Neuronal stem cell (in vitro differentiated cells): ENCODE measurements at regions not wholly inside any gene's neighbourhood (a gene's known extent, or its start where the extent isn't known, plus 50 kb on each side); places are given as distances from the start of the nearest gene placed in this dataset.

ENCODE experiments used
- DNase-seq: peaks from one replicate; pipeline ENCODE4 v3.0.0-alpha.2; 2013; ENCODE audit warnings: low spot score
- H2AFZ ChIP-seq: one replicate; pipeline ENCODE4 v1.6.1; 2013; ENCODE audit warnings: mild to moderate bottlenecking, low read length, inconsistent platforms
- H2AK5ac ChIP-seq: 2 replicates; pipeline ENCODE4 v1.6.1; 2013; ENCODE audit warnings: low read depth, mild to moderate bottlenecking, inconsistent platforms, low read length, moderate library complexity, mixed read lengths
- H2BK120ac ChIP-seq: 2 replicates; pipeline ENCODE4 v1.6.1; 2013; ENCODE audit warnings: low read depth, mild to moderate bottlenecking, inconsistent platforms, low read length, moderate library complexity, mixed read lengths
- H2BK12ac ChIP-seq: one replicate; pipeline ENCODE4 v1.6.1; 2013; ENCODE audit warnings: low read length, inconsistent platforms
- H2BK15ac ChIP-seq: 2 replicates; pipeline ENCODE4 v1.6.1; 2013; ENCODE audit warnings: mild to moderate bottlenecking, low read length, inconsistent platforms, mixed read lengths
- H2BK5ac ChIP-seq: one replicate; pipeline ENCODE4 v1.6.1; 2013; ENCODE audit warnings: inconsistent platforms, mild to moderate bottlenecking, low read length, moderate library complexity
- H3K14ac ChIP-seq: one replicate; pipeline ENCODE4 v1.6.1; 2013; ENCODE audit warnings: low read length, inconsistent platforms
- H3K18ac ChIP-seq: 2 replicates; pipeline ENCODE4 v1.6.1; 2013; ENCODE audit warnings: low read length, inconsistent platforms
- H3K23ac ChIP-seq: 2 replicates; pipeline ENCODE4 v1.6.1; 2013; ENCODE audit warnings: low read depth, mild to moderate bottlenecking, mixed read lengths, low read length, inconsistent platforms; ENCODE audit not compliant: poor library complexity
- H3K27ac ChIP-seq: replicated peaks from 3 replicates; pipeline ENCODE4 v1.5.1; 2013; ENCODE audit warnings: low read length, inconsistent platforms
- H3K27me3 ChIP-seq, 3 experiments: 2 replicates each; pipeline ENCODE4 v1.6.1; 2013; ENCODE audit warnings: low read length in 3 of 3, mild to moderate bottlenecking in 2 of 3, inconsistent platforms in 1 of 3, low read depth in 1 of 3, mixed read lengths in 1 of 3, moderate library complexity in 1 of 3; ENCODE audit not compliant: control insufficient read depth in 3 of 3, insufficient read depth in 3 of 3
- H3K36me3 ChIP-seq, 2 donors: replicated peaks in 1 of 2; 2 replicates each; pipeline ENCODE4 v1.6.1; 2013; ENCODE audit warnings: low read length in 2 of 2; ENCODE audit not compliant: control insufficient read depth in 2 of 2, insufficient read depth in 2 of 2
- H3K4ac ChIP-seq: 2 replicates; pipeline ENCODE4 v1.6.1; 2013; ENCODE audit warnings: inconsistent platforms, mild to moderate bottlenecking, low read length, moderate library complexity
- H3K4me1 ChIP-seq, 2 donors: 1 replicate in 1 of 2; 2 replicates in 1 of 2; pipeline ENCODE4 v1.6.1; 2013; ENCODE audit warnings: low read length in 2 of 2, low read depth in 1 of 2; ENCODE audit not compliant: control insufficient read depth in 2 of 2, insufficient read depth in 1 of 2
- H3K4me2 ChIP-seq: one replicate; pipeline ENCODE4 v1.6.1; 2013; ENCODE audit warnings: mild to moderate bottlenecking, low read length, inconsistent platforms; ENCODE audit not compliant: insufficient read depth, poor library complexity, severe bottlenecking
- H3K4me3 ChIP-seq, 2 donors: 2 replicates each; pipeline ENCODE4 v1.5.1; 2013; ENCODE audit warnings: low read length in 2 of 2, mild to moderate bottlenecking in 2 of 2, inconsistent platforms in 1 of 2, moderate library complexity in 1 of 2
- H3K79me1 ChIP-seq: one replicate; pipeline ENCODE4 v1.6.1; 2013; ENCODE audit warnings: low read depth, mild to moderate bottlenecking, inconsistent platforms, low read length, moderate library complexity
- H3K9ac ChIP-seq: one replicate; pipeline ENCODE4 v1.6.1; 2013; ENCODE audit warnings: mild to moderate bottlenecking, low read depth, low read length, inconsistent platforms; ENCODE audit not compliant: poor library complexity
- H3K9me3 ChIP-seq, 2 donors: replicated peaks in 1 of 2; 2 replicates each; pipeline versions ENCODE3 to v1.6.1; 2013; ENCODE audit warnings: low read length in 2 of 2, mild to moderate bottlenecking in 2 of 2, inconsistent platforms in 1 of 2, low read depth in 1 of 2, mixed read lengths in 1 of 2, moderate library complexity in 1 of 2; ENCODE audit not compliant: control insufficient read depth in 2 of 2, insufficient read depth in 1 of 2
- H4K8ac ChIP-seq: one replicate; pipeline ENCODE4 v1.6.1; 2013; ENCODE audit warnings: low read depth, mild to moderate bottlenecking, inconsistent platforms, low read length, moderate library complexity
- H4K91ac ChIP-seq: one replicate; pipeline ENCODE4 v1.6.1; 2013; ENCODE audit warnings: low read length, low read depth, mild to moderate bottlenecking, inconsistent platforms; ENCODE audit not compliant: poor library complexity
- WGBS, 2 donors: extraction: QIAGEN DNeasy Blood & Tissue Kit; methylation state at CpG; one replicate each; pipeline ENCODE4 v1.1.7; 2013; ENCODE audit warnings: missing lambda C conversion rate in 2 of 2, mixed read lengths in 1 of 2; ENCODE audit not compliant: insufficient read length in 2 of 2, insufficient replicate concordance in 1 of 2; ENCODE audit errors: extremely low coverage in 2 of 2; 5-methylcytosine and 5-hydroxymethylcytosine counted together

DNA sequence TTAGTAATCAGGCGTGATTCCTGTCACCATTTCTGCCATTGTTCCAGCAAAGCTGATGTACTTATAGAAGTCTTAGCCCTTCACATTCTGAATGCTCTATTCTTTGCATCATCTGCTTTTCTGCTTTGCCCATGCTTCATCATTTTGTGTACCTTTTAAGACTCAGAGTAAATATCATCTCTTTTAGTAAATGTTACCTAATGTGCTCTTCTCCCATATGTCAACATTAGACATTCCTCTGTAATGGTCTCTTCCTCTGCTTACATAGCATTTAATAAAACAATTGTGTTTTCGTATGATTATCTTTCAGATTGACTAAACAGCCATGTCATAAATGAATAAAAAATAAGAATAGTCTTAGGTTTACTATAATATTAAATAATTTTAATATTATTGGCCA, 719.6 kb upstream of the GRM3 start:
- H2BK5ac ChIP-seq: no peak overlapping the region
- WGBS, 2 donors: no CpG with 5 or more reads among the region's 2 CpGs

DNA sequence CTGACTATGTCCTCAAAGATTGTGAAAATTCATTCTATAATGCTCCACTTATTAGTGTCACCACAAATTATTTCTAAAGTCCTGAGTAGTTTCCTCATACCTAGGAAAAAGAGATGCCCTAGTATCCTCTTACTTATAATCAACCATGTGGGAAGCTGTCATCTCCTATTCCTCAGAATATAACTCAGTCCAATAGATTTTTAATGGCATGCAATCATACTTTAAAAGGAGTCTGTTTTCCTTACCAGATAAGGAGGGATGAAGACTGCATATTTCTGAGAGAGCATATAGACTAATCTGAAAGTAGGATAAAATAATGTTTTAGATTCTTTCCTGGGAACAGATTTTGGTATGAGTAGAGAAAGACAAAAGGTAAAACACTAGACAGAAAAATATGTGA, 727.7 kb upstream of the GRM3 start:
- no peak overlapping the region for H3K4ac ChIP-seq
- no peaks in the 10 kb centered on the region for H3K36me3 ChIP-seq
- no peak overlapping the region for H3K14ac ChIP-seq
- H2BK15ac ChIP-seq: no peak overlapping the region
- no peak overlapping the region for H4K91ac ChIP-seq
- H3K27me3 ChIP-seq: no peaks in the 10 kb centered on the region
- no peak overlapping the region for H3K4me2 ChIP-seq
- H3K23ac ChIP-seq: no peak overlapping the region
- no peak overlapping the region for H3K27ac ChIP-seq
- no peak overlapping the region for H3K18ac ChIP-seq
- no peak for DNase-seq
- no peak overlapping the region for H2AK5ac ChIP-seq
- H3K4me3 ChIP-seq: no peak overlapping the region
- no peaks in the 10 kb centered on the region for H3K4me1 ChIP-seq
- H3K79me1 ChIP-seq: no peaks in the 10 kb centered on the region
- no peaks in the 10 kb centered on the region for H3K9me3 ChIP-seq
- no peak overlapping the region for H2BK12ac ChIP-seq
- no peak overlapping the region for H2AFZ ChIP-seq
- H3K9ac ChIP-seq: no peak overlapping the region
- H2BK120ac ChIP-seq: no peak overlapping the region
- H4K8ac ChIP-seq: no peak overlapping the region
- no peak overlapping the region for H2BK5ac ChIP-seq

More for the DNA sequence above, 719.6 kb upstream of the GRM3 start:
- Histone ChIP-seq H3K4me1 (no peaks in the 10 kb centered on the region), H3K27ac (no peak overlapping the region), H4K91ac (no peak overlapping the region), H4K8ac (no peak overlapping the region), H3K9ac (no peak overlapping the region), H3K4ac (no peak overlapping the region), H2AK5ac (no peak overlapping the region), H3K79me1 (no peaks in the 10 kb centered on the region), H2AFZ (no peak overlapping the region), H3K14ac (no peak overlapping the region), H3K36me3 (no peaks in the 10 kb centered on the region), H2BK15ac (no peak overlapping the region), H3K18ac (no peak overlapping the region), H3K4me3 (no peak overlapping the region), H3K23ac (no peak overlapping the region), H2BK120ac (no peak overlapping the region), H3K9me3 (no peaks in the 10 kb centered on the region), H3K27me3 (no peaks in the 10 kb centered on the region), H2BK12ac (no peak overlapping the region), H3K4me2 (no peak overlapping the region)
- no peak for DNase-seq

DNA sequence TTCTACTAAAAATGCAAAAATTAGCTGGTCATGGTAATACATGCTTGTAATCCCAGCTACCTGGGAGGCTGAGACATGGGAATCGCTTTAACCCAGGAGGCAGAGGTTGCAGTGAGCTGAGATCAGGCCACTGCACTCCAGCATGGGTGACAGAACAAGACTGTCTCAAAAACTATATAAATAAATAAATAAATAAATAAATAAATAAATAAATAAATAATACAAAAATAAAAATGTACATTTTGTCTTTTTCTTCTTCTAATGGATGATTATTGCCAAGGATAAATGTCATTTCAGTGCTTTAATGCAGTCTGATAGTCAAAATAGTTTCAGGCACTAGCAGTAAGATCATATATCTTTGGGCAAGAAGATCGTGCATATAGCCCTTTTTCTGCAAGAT, 727.6 kb upstream of the SEMA3D start:
- H3K14ac ChIP-seq: no peak overlapping the region

DNA sequence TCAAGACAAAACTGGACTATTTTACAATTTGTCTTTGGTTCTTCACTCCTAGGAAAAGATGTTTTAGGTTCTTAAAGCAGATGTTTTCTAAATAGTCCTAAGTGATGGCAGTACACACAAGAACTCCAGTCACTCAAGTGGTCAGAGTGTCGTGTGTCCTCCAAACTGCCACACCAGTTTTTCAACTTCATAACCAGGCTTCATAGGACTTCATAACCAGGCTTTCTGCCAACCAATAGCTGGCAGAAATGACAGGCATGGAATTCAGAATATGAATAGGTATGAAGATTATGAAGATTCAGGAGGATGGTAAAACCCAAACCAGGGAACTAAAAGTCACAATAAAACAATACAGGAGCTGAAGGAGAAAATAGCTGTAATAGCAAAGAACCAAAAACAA, 721.2 kb upstream of the SEMA3D start:
- Histone ChIP-seq H3K4me3 (no peak overlapping the region), H4K8ac (no peak overlapping the region), H3K4me2 (no peak overlapping the region), H2AFZ (no peak overlapping the region), H3K14ac (no peak overlapping the region), H2BK12ac (no peak overlapping the region), H3K23ac (no peak overlapping the region), H3K4me1 (no peaks in the 10 kb centered on the region), H3K27me3 (no peaks in the 10 kb centered on the region), H3K27ac (no peak overlapping the region), H3K18ac (no peak overlapping the region), H3K36me3 (no peaks in the 10 kb centered on the region), H3K79me1 (no peaks in the 10 kb centered on the region), H2BK5ac (no peak overlapping the region), H2BK120ac (no peak overlapping the region), H4K91ac (no peak overlapping the region), H3K4ac (no peak overlapping the region), H3K9me3 (no peaks in the 10 kb centered on the region), H2AK5ac (no peak overlapping the region), H2BK15ac (no peak overlapping the region), H3K9ac (no peak overlapping the region)
- no CpG with 5 or more reads among the region's 1 CpG for WGBS, 2 donors
- no peak for DNase-seq

More for the DNA sequence above, 727.6 kb upstream of the SEMA3D start:
- no peak overlapping the region for H2BK12ac ChIP-seq
- no peak overlapping the region for H2AK5ac ChIP-seq
- H3K4ac ChIP-seq: no peak overlapping the region
- no peak overlapping the region for H3K4me2 ChIP-seq
- H3K27ac ChIP-seq: no peak overlapping the region
- H2AFZ ChIP-seq: no peak overlapping the region
- no peak overlapping the region for H3K18ac ChIP-seq
- no peaks in the 10 kb centered on the region for H3K27me3 ChIP-seq
- H3K23ac ChIP-seq: no peak overlapping the region
- H3K4me3 ChIP-seq: no peak overlapping the region
- H3K9ac ChIP-seq: no peak overlapping the region
- no CpG with 5 or more reads among the region's 2 CpGs for WGBS, 2 donors
- no peak for DNase-seq
- H3K79me1 ChIP-seq: no peaks in the 10 kb centered on the region
- H4K91ac ChIP-seq: no peak overlapping the region
- H2BK15ac ChIP-seq: no peak overlapping the region
- H3K4me1 ChIP-seq: no peaks in the 10 kb centered on the region
- H3K9me3 ChIP-seq: no peaks in the 10 kb centered on the region
- H2BK5ac ChIP-seq: no peak overlapping the region
- H3K36me3 ChIP-seq: no peaks in the 10 kb centered on the region
- no peak overlapping the region for H2BK120ac ChIP-seq
- H4K8ac ChIP-seq: no peak overlapping the region
